Activated T-cell treated with anti-CD3 and anti-CD28 coated beads for 4 hours (primary cell): ENCODE measurements at regions not wholly inside any gene's neighbourhood (a gene's known extent, or its start where the extent isn't known, plus 50 kb on each side); places are given as distances from the start of the nearest gene placed in this dataset.

Source experiments
- DNase-seq: peaks from one replicate; pipeline ENCODE4 v3.0.0-alpha.2; 2020

DNA sequence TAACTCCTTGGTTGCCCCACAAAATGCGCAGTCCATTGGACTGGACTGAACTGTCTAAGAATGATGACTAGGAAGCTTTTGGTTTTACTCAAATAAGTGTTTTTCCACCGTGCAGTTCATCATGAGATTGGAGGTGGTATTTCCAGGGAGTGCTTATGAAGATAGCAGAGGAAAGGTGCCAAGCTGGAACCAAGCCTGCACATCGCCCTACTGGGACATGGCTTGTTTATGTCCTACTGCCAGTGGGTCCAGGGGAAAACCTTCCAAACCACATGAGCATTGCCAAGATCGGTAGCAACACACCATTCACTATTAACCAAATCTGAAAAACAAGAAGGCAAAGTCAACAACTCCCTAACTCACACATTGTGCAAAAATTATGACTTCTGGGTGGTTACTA lies 54.7 kb upstream of the DSCAM start:
- DNase-seq, result no peak

DNA sequence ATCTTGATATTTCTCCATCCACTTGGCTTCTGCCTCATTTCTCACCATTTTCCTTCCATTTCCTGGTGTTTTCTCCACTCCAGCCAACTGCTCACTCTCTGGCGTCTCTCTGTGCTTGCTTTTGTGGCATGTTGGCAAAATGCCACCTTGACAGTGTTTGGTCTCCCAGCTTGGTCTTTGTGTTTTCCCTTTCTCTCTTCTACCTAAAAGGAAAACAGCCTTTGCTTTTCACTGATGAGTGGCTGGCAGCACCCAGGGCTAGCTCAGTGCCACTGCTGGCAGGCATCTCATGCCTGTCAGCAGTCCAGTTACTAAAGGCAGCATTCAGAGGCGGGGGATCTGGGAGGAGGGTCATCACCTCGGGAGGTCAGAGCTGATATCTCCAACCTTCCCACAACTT lies 55.3 kb upstream of the DSCAM start:
- DNase-seq, result no peak

DNA sequence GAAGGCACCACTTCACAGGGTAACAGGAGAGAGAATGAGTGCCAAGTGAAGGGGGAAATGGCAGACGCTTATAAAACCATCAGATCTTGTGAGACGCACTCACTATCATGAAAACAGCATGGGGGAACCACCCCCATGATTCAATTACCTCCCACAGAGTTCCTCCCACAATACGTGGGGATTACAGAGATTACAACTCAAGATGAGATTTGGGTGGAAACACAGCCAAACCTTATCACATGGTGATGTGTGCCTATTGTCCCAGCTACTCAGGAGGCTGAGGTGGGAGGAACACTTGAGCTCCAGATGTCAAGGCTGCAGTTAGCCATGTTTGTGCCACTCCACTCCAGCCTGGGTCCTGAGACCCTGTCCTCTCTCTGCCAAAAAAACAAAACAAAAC lies 56.0 kb upstream of the DSCAM start:
- no peak for DNase-seq

DNA sequence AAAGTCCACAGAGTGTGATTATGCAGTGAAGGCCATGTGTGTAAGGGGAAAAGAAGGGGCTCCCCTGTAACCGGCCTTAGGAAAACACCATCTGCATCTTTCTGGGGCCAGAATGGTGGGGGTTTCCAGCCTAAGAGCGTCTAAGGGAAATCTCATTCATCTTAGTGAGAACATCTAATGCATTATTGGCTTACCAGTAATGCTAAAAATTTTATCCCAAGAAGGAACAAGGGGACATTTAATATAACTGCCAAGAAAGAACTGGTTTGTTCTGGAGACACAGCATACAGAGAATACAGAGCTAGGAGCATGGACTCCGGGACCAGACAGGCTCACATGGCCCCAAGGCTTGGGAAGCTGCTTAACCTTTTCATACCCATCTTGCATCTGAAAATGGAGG lies 58.3 kb upstream of the DSCAM start:
- no peak for DNase-seq

DNA sequence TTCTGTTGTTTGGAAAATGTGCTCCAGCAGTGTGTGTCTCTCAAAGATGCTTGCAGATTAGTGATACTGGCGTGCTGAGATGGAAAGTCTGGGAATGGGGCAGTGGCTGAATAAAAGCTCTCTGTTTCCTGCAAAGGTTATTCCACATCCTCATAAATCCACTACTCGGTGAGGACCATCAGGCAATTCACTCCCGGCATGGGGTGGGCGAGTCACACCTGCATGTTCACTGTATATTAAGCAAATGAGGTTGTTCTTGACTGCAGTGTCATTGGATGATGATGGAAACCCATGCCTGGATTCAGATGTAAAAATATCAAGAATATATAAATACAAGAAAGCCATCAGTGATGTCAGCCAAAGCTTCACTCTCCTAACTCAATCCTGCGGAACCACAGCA lies 65.4 kb upstream of the DSCAM start:
- DNase-seq, result no peak

DNA sequence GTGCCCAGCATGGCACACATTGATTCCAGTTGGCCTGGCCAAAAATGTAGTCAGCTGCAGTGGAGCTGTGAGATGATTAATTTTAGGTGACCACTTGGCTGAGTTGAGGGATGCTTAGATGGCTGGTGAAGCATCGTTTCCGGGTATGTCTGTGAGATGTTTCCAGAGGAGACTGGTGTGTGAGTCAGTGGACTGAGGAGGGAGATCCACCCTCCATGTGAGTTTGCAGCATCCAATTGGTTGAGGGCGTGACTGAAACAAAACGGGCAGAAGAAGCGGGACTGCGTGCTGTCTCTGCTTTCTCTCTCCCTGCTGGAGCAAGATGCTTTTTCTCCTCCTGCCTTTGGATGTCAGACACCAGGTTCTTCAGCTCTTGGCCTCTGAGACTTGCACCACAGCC lies 68.2 kb upstream of the DSCAM start:
- no peak for DNase-seq

DNA sequence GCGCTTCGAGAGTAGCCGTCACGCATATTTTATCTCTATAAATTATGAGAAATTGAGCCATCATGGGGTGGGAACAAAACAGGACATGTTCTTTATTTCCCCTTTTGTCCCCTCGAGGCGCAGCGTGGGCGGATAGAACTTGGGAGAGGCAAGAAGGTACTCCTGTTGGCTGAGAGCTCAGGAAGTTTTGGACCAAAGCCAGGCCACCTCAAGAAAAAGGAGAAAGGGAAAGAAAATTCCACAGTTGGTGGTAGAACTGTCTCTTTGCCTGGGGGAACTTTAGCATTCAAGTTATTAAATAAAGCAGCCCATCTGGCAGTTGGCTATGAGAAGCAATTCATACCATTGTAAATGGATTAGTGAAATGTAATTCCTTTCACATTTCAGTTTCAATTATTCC lies 76.4 kb upstream of the DSCAM start:
- no peak for DNase-seq

DNA sequence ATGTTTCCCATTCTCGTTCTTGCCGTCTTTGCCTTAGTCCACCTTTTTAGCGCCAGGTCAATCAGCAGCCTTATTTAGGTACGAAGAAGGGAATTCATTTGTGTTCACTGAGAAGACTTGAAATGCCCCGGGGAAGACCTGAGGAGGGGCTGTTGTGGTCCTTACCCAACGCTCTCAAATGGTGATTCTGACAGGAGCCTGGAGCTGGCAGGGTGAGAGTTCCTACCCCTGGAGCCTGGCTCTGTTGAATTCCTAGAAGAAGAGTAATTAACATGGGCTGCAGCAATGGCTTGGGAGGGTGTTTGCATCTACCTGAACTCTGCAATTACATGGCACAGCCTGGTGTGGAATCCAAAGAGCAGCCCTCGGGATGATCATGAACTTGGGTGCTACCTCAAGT lies 76.9 kb upstream of the DSCAM start:
- no peak for DNase-seq

DNA sequence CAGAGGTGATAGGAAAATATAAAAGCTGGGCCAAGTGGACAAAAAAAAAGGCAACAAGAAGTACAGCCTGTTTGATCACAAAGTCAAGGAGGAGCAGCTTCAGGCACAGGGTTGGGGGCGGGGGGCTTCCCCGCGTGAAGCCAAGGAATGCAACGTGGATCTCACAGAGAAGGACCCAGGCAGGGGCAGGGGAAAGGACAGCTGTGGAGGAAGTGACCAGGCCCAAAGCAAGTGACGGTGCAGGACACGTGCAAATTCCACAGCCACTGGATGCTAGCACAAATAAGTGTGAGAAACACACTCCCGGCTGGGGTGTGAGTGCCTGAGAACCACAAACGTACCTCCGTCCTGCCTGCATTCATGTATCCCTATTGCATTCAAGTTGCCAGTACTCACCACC lies 77.7 kb upstream of the DSCAM start:
- DNase-seq, result no peak

DNA sequence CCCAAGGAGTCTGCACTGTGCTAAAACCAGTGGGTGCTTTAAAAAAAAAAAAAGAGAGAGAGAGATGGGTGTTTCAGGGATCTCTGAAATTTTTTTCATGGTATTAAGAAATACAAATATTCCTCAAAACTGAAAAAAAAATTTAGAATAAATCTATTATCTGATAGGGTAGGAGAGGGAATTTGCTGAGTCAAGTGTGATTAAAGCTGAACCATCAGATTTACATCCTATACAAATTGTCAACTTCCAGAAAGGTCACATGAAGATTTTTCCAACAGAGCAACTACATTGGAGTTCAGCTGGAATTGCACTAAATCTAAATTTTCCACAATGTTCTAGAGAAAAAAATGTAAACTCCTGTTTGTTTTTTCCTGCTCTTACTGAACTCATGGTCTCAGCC lies 79.3 kb upstream of the DSCAM start:
- no peak for DNase-seq

DNA sequence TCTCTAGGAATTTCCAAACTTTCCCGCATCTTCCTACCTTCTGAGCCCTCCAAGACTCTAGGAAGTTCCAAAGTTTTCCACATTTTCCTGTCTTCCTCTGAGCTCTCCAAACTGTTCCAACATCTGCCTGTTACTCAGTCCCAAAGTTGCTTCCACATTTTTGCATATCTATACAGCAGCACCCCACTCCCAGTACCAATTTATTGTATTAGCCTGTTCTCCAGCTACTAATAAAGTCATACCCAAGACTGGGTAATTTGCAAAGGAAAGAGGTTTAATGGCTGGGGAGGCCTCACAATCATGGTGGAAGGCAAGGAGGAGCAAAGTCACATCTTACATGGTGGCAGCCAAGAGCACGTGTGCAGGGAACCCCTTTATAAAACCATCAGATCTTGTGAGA lies 82.9 kb upstream of the DSCAM start:
- no peak for DNase-seq

DNA sequence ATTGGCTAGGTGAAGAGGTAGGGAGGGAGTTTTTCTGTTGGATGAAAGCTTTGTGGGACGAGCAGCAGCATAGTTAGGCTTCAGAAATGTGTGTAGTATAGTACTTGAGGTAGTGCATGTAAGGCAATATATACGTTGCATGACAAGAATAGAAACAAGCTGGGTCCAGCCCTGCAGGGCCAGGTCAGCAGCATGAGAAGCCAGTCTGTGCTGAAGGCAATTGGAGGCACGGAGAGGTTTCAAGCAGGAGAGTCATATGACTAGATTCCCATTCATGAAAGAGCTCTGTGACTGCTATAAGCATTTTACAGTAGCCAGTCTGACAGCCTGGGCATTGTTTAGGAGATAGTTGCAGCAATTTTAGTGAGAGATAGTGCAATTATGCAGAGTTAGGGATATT lies 84.2 kb upstream of the DSCAM start:
- no peak for DNase-seq

DNA sequence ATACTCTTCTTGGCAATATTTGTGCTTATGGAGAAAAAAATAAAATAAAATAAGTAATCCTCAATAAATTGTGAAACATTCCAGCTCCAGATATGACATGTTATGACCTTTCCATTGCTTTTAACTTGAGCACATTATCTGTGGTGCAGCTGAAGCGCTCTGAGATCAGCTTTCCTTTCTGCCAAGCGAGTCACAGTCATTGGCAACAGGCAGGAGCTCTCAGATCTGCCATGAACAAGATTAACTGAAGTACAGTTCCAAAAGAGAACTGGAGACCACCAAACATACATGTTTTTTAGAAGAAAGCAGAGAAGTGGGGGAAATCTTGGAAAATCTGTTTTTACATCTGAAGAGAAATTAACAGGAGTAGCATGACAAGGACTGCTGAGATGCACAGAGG lies 89.2 kb upstream of the DSCAM start:
- no peak for DNase-seq

DNA sequence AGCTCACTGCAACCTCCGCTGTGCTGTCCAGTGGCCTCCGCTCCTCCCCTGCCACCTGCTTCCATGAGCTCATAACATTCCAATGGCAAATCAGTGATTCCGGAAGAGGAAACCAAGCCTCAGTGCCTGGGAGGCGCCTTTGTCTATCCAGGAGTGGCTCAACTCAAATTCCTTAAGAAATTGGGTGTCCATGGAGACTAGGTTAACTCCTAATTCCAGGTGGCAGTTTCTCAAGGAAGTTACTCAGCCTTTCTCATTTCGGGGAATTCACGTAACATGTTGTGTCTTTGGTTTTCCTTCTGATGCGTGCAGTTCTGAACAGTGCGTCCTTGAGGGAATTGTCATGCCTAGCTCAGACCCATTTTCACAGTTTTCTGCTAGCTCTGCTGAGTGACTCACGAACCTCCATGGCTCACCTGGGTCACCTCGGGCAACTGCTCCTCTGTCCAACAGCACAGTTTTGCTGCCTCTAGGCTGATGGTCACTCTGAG lies 89.9 kb upstream of the DSCAM start:
- no peak for DNase-seq

DNA sequence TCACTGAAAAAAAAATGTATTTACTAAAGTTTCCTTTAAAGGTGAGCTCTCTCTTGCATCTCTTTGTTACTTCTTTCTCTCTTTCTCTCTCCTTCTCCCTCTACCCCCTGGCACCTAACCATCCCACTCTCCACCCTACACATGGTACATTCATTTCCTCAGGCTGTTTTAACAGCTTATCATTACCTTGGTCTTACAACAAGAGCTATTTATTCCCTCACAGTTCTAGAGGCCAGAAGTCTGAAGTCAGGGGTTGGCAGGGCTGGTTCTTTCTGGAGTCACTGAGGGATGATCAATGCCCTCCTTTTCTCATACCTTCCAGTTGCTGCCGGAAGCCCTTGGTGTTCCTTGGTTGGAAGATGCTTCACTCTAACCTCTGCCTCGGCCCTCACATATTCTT lies 91.1 kb upstream of the DSCAM start:
- no peak for DNase-seq

DNA sequence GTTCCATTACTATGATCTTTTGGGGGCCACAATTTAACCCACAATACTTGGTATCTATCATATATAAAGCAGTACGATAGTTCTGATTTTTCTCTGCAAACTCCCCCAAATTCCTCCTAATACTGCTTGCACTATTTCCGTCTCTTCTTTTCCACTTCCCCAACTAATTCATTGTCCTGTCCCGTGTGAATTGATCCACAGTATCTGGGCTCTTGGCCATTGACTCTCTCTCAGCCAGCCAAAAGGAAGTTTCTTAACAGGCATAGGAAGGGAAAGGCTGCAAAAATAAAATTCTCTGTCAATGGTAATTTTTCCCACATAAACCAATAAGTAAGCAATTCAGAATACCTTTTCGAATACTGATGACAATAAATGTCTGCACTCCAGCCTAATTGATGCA lies 91.7 kb upstream of the DSCAM start:
- DNase-seq, result no peak

DNA sequence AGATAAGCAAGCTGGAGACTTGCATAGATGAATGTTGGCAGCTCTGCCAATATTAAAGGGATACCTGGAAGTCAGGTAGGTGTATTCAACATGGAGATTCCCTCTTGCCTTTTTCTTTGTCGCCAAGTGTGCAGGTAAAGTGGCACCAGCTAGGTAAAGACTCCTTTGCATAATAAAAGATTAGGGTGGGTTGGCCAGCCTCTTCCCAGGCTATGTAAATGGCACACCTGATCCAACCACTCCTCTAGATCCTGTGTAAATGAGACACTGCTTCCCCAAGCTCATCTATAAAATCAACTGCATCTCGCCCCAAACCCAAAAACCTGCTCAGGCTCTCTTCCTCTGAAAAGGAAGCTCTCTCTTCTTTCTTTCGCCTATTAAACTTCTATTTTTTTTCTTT lies 100.8 kb upstream of the DSCAM start:
- no peak for DNase-seq

DNA sequence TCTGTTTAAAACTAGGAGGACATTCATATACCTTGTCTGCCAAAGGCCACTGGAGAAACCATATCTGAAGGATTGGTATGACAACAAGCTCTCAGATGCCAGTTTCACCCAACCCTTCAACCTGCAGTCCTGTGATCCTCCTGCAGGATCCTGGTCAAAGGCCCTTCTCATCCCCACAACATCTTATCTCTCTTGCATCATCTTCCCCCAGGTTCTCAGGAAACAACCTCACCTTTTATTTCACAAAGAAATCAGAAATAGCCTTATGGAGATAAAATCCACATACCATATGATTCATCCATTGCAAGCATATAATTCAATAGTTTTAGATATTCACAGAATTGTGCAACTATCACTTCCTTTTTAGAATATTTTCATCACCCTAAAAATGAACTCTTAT lies 104.0 kb upstream of the DSCAM start:
- DNase-seq, result no peak

DNA sequence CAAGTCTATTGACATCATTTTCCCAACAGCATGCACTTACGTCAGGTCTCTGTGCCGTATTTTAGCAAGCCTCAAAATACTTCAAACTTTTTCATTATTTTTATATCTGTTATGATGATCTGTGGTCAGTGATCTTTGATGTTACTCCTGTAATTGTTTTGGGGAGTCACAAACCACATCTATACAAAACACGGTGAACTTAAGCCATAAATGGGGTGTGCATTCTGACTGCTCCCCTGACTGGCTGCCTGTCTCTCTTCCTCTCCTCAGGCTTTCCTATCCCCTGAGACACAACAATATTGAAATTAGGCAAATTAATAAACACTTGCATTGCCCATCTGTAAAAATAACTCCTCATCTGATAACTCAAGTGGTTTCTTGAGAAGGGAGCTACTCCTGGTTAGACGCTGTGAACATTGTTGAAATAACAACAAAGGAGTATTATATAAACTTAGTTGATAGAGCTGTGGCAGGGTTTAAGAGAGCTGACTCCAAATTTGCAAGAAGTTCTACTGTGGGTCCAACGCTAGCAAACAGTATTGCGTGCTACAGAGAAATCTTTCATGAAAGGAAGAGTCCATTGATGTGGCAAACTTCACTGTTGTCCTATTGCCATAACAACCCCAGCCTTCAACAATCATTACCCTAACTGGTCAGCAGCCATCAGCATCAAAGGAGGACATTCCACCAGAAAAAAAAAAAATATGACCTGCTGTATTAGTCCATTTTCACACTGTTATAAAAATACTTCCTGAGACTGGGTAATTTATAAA lies 105.8 kb upstream of the DSCAM start:
- DNase-seq, result no peak

DNA sequence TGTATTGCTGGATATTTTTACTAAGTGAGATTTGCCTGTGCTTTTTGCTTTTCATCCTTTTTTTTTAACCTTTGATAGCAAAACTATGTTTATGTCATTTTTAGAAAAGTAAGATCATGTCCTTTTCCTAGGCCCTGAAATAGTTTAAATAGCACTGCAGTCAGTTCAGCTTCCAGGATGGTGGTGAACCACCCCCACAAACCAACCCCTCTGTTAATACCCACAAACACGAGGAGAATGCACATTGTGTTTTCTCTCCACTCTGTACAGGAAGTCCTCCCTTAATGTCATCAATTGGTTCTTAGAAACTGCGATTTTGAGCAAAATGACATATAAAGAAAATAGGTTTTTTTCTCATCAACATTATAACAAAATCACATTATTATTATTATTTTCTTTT lies 117.7 kb upstream of the DSCAM start:
- DNase-seq, result no peak

DNA sequence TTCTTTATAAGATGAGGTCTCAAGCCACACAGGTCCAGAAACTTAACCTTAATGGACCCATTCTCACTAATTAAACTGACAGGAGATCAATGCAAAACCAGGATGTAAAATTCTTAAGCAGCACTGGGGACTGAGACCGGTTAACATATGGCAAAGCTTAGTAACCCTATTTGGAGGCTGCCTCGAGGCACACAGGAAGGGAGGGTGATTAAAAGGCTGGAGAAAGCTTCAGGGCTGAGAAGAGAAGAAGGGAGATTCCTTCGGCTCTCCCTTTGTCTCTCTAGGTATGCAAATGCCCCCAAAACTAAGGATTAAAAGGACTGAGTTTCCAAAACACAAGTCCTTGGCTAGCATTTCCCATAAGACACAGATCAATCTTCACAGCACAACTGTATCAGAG lies 120.8 kb upstream of the DSCAM start:
- no peak for DNase-seq

DNA sequence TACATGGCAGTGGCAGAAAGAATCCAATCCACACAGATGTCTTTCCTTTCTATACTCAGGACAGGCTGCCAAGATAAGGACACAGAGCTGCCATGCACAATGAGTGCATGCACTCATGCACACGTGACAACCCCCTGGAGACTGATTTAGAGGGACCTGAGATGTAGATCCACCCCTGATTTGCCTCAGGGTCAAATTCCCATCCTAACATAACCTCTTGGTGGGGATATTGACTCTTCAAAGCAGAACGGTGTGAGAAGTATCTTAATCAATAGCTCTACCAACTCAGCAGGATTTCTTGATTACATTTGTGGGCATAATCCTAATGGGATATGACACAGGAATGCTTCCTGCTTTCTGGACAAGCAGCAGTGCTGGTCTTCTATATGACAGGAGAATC lies 125.2 kb upstream of the DSCAM start:
- no peak for DNase-seq

DNA sequence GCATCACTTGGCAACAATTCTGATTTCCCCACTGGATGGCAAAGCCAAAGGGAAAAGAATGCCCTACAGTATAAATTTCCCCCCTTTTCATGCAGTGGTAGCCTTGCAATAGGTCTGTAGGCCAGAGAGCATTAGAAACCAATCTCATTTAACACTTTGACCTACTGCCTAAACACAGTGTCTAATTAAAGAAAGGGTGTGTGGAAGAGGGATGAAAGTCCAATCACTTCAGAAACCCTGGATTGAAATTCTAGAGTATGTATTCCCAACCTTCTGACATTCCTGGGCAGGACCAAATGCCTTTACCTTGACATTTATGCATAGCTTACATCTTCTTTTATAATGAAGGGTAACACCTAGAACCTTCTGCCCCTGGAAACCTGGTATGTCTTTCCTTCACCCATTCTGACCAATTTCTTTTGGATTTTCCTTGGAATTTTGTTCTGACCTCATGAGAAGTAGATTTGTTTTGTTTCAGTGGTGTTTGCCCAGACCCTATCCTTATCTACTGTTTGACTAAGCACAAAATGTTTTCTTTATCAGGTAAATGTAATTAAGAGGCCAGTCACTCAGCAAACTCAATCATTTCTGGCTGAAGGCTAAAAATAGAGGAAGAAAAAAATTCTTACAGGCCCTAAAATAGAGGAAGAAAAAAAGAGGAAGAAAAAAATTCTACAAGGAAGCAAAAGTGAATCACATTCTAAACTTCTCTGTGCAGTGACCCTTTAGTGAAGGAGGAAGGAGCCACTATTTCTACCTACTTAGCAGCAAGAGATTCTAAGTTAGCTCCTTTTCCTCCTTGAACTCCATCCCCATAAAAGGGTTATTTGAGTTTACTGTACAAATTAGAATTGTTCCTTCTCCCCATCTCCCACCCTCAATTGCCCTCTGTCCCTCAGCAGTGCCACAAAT lies 129.5 kb upstream of the DSCAM start:
- DNase-seq, result no peak

DNA sequence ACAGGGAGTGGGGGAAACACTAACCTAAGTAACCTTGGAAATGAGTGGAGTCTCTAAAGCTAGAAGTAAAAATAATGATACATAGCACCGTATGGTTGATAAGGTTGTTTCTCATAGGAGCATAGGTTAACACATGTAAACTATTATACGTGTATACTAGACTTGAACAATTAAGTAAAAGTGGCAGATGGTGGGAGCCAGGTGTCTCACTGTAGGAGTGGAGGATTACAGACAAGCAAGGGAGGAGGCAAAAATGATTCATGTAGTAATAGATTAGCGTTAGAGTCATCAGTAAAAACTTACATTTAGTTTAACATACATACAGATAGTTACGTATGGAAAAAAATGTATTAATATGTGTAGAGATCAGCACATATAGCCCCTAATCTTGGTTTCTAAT lies 138.4 kb upstream of the DSCAM start:
- no peak for DNase-seq
